Fibroblast of pulmonary artery (primary cell): ENCODE measurements at regions not wholly inside any gene's neighbourhood (a gene's known extent, or its start where the extent isn't known, plus 50 kb on each side); places are given as distances from the start of the nearest gene placed in this dataset.

ENCODE experiments used
- DNase-seq: peaks from one replicate; pipeline ENCODE4 v3.0.0-alpha.2; 2010; ENCODE audit warnings: low read depth
- H3K4me3 ChIP-seq: replicated peaks from 2 replicates; pipeline ENCODE4 v1.5.1; 2011; ENCODE audit warnings: low read depth, mild to moderate bottlenecking, control low read depth, low read length, moderate library complexity
- CTCF ChIP-seq: IDR thresholded peaks from 2 replicates; pipeline ENCODE4 v1.5.1; 2011; ENCODE audit warnings: mild to moderate bottlenecking, control low read depth, low read length, inconsistent platforms; ENCODE audit errors: missing control alignments

- TF ChIP-seq CTCF, result no peak
These were observed 50.0 kb upstream of the ZNF648 start for GRCh38 chr1:182111496-182111895.

More at GRCh38 chr1:182111496-182111895, 50.0 kb upstream of the ZNF648 start:
- H3K4me3 ChIP-seq, result no peak overlapping the region
- no peak for DNase-seq
